ENCODE measurements at regions not wholly inside any gene's neighbourhood (a gene's known extent, or its start where the extent isn't known, plus 50 kb on each side); places are given as distances from the start of the nearest gene placed in this dataset.

DNA sequence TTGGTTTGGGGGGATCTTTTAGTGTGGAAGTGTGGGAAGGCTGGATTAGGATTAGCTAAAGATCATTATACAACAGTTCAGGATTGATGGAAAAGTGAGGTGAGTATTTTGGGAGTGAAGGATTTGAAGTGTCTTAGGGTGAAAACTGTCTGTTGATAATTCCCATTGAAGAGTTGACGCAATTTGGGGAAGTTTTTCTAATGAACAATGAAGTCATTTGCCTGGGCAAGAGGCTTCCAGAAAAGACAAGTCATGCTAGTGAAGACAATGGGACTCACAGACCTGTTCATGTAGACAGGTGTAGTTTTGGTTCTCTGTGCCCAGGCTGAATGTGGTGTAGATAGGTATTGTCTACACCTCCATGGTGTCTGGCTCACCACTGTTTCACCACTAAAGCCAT, 194.3 kb upstream of the GPR26 start:
- TF ChIP-seq, protein P1, sequence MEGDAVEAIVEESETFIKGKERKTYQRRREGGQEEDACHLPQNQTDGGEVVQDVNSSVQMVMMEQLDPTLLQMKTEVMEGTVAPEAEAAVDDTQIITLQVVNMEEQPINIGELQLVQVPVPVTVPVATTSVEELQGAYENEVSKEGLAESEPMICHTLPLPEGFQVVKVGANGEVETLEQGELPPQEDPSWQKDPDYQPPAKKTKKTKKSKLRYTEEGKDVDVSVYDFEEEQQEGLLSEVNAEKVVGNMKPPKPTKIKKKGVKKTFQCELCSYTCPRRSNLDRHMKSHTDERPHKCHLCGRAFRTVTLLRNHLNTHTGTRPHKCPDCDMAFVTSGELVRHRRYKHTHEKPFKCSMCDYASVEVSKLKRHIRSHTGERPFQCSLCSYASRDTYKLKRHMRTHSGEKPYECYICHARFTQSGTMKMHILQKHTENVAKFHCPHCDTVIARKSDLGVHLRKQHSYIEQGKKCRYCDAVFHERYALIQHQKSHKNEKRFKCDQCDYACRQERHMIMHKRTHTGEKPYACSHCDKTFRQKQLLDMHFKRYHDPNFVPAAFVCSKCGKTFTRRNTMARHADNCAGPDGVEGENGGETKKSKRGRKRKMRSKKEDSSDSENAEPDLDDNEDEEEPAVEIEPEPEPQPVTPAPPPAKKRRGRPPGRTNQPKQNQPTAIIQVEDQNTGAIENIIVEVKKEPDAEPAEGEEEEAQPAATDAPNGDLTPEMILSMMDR (IDR thresholded peaks at IDR 0.05), result no peak
- TF ChIP-seq POLR2A (IDR thresholded peaks at IDR 0.05), result no peak
